HG03520 (cell line): ENCODE measurements at regions not wholly inside any gene's neighbourhood (a gene's known extent, or its start where the extent isn't known, plus 50 kb on each side); places are given as distances from the start of the nearest gene placed in this dataset.
"Not testable (repeated sequence)": the region's sequence is repeated elsewhere in the genome, so short reads cannot be mapped to it uniquely, and the experiment has no call there.

Experiments used
- ATAC-seq: cut with Tn5 transposase; IDR thresholded peaks from one replicate; pipeline ENCODE4 v1.9.1; 2021; ENCODE audit warnings: mild to moderate bottlenecking, moderate library complexity; ENCODE audit not compliant: unreplicated experiment

- ATAC-seq = no peak
Measured at GRCh38 chr4:125262502-125262901, 52.3 kb upstream of the FAT4 start.

- no peak for ATAC-seq
Measured at GRCh38 chr4:125262079-125262478, 52.7 kb upstream of the FAT4 start.

- no peak for ATAC-seq
Measured at GRCh38 chr4:125254106-125254505, 60.6 kb upstream of the FAT4 start.

- no peak for ATAC-seq
Measured at GRCh38 chr4:125244848-125245450, 69.8 kb upstream of the FAT4 start.

- ATAC-seq = no peak
Measured at GRCh38 chr4:125243789-125244397, 70.9 kb upstream of the FAT4 start.

GRCh38 chr4:125235971-125236370, 78.8 kb upstream of the FAT4 start:
- ATAC-seq = no peak

- no peak for ATAC-seq
Measured at GRCh38 chr4:125231661-125232060, 83.1 kb upstream of the FAT4 start.

- ATAC-seq = no peak
Measured at GRCh38 chr4:125229596-125230058, 85.1 kb upstream of the FAT4 start.

- no peak for ATAC-seq
Measured at GRCh38 chr4:125225806-125226205, 88.9 kb upstream of the FAT4 start.

GRCh38 chr4:125200556-125200955, 114.2 kb upstream of the FAT4 start:
- ATAC-seq = no peak

GRCh38 chr4:125198916-125199315, 115.8 kb upstream of the FAT4 start:
- ATAC-seq = no peak

GRCh38 chr4:125191874-125192459, 122.8 kb upstream of the FAT4 start:
- ATAC-seq = not testable (repeated sequence)

- ATAC-seq = no peak
Measured at GRCh38 chr4:125191232-125191631, 123.5 kb upstream of the FAT4 start.

GRCh38 chr4:125187226-125188176, 127.3 kb upstream of the FAT4 start:
- ATAC-seq = no peak

GRCh38 chr4:125184116-125184515, 130.6 kb upstream of the FAT4 start:
- no peak for ATAC-seq

- no peak for ATAC-seq
Measured at GRCh38 chr4:125181804-125182203, 133.0 kb upstream of the FAT4 start.

- no peak for ATAC-seq
Measured at GRCh38 chr4:125179727-125180126, 135.0 kb upstream of the FAT4 start.

- ATAC-seq = no peak
Measured at GRCh38 chr4:125169192-125169591, 145.6 kb upstream of the FAT4 start.

- no peak for ATAC-seq
Measured at GRCh38 chr4:125168531-125168930, 146.2 kb upstream of the FAT4 start.

GRCh38 chr4:125166012-125166411, 148.7 kb upstream of the FAT4 start:
- not testable (repeated sequence) for ATAC-seq

- ATAC-seq = no peak
Measured at GRCh38 chr4:125159001-125159400, 155.8 kb upstream of the FAT4 start.
